Pancreas (tissue), 10 donors: ENCODE measurements at regions not wholly inside any gene's neighbourhood (a gene's known extent, or its start where the extent isn't known, plus 50 kb on each side); places are given as distances from the start of the nearest gene placed in this dataset.

Experiments used
- ATAC-seq, 4 donors: fragments of 200-7000 bp; cut with Tn5 transposase; one replicate each; pipeline versions ENCODE4 v1.8.0 to v1.9.1; 2020; ENCODE audit warnings: mild to moderate bottlenecking in 4 of 4, moderate library complexity in 4 of 4
- DNase-seq, 6 donors: peaks; one replicate each; pipeline ENCODE4 v3.0.0-alpha.2; 2020
- FAIRE-seq: peaks from 2 replicates; lab custom pipeline; 2012; peaks lifted over from hg19 to GRCh38; lab: Jason Lieb, UNC
- H3K27ac ChIP-seq, 4 donors: fragments of 200-600 bp; sonication (generic); 1 replicate in 3 of 4; 2 replicates in 1 of 4; pipeline versions ENCODE4 v1.5.0 to v1.8.0; 2020
- H3K27me3 ChIP-seq, 4 donors: fragments of 200-600 bp; one replicate each; pipeline ENCODE4 v1.8.0; 2021
- H3K36me3 ChIP-seq, 3 donors: fragments of 200-600 bp; sonication (generic) in 1 of 3; one replicate each; pipeline versions ENCODE4 v1.5.0 to v1.8.0; 2020 to 2021
- H3K4me1 ChIP-seq, 3 donors: fragments of 200-600 bp; one replicate each; pipeline ENCODE4 v1.8.0; 2021
- H3K4me3 ChIP-seq, 4 donors: fragments of 200-600 bp; sonication (generic) in 2 of 4; one replicate each; pipeline versions ENCODE4 v1.5.0 to v1.8.0; 2020 to 2021
- H3K9me3 ChIP-seq, 4 donors: fragments of 200-600 bp; one replicate each; pipeline ENCODE4 v1.8.0; 2021
- CTCF ChIP-seq, 4 donors: fragments of 200-600 bp; sonication (generic) in 3 of 4; IDR thresholded peaks; one replicate each; pipeline versions ENCODE4 v1.5.0 to v1.8.0; 2021; ENCODE audit warnings: antibody characterized with exemption in 4 of 4
- WGBS, 2 donors: extraction: QIAGEN DNeasy Blood & Tissue Kit; methylation state at CpG; one replicate each; pipeline ENCODE4 v1.1.7; 2013; 5-methylcytosine and 5-hydroxymethylcytosine counted together
- intact Hi-C, 3 donors: fragments of 100-400 bp; cut with DNase I; formaldehyde crosslinking; loops; one replicate each; pipeline versions ENCODE4 v1.11.1 to v1.14.2; 2022
- donor health status: healthy with polysubstance abuse.
- donor health status: DM: no; HTN: no; CAD: no; lungs with moderate emphysema.
- donor health status: DM: no; HTN: no; CAD: no.
- donor health status: control.
- donor health status: control.
- donor health status: Bipolar disorder and iron deficiency.
- donor health status: DM: yes; HTN: yes; CAD: no.
- donor health status: DM: no; HTN: no; CAD: no.
- donor health status: DM: no; HTN: no; CAD: no.
- donor health status: DM: yes; HTN: yes; CAD: no.

GRCh38 chr2:120498121-120498520 is 152.2 kb downstream of the INHBB start:
- no peak for ATAC-seq

GRCh38 chr2:120498576-120499394 is 152.8 kb downstream of the INHBB start:
- no peak for TF ChIP-seq CTCF (IDR thresholded peaks at IDR 0.05)
- no peak overlapping the region for H3K4me3 ChIP-seq
- H3K36me3 ChIP-seq: no peaks in the 10 kb centered on the region
- H3K9me3 ChIP-seq: no peaks in the 10 kb centered on the region
- no peak for ATAC-seq
- no peaks in the 10 kb centered on the region for H3K27me3 ChIP-seq
- intact Hi-C loops: no loop called here
- no peaks in the 10 kb centered on the region for H3K4me1 ChIP-seq
- FAIRE-seq: no peak
- DNase-seq: no peak
- 74 to 81% methylated on average over 12 to 13 of the region's 13 CpGs for WGBS, 2 donors
- no peak overlapping the region for H3K27ac ChIP-seq

More at GRCh38 chr2:120498121-120498520, 152.2 kb downstream of the INHBB start:
- no peak overlapping the region for H3K4me3 ChIP-seq
- H3K27me3 ChIP-seq: no peaks in the 10 kb centered on the region
- H3K4me1 ChIP-seq: no peaks in the 10 kb centered on the region
- H3K36me3 ChIP-seq: no peaks in the 10 kb centered on the region
- FAIRE-seq (no peak), DNase-seq (no peak)
- H3K27ac ChIP-seq: no peak overlapping the region
- intact Hi-C loops: no loop called here
- H3K9me3 ChIP-seq: no peaks in the 10 kb centered on the region
- TF ChIP-seq CTCF (IDR thresholded peaks at IDR 0.05): no peak
- 88 to 95% methylated on average over 3 of the region's 3 CpGs for WGBS, 2 donors

- Histone ChIP-seq H3K27ac (no peak overlapping the region), H3K27me3 (no peaks in the 10 kb centered on the region), H3K4me3 (no peak overlapping the region), H3K36me3 (no peaks in the 10 kb centered on the region), H3K4me1 (no peaks in the 10 kb centered on the region), H3K9me3 (no peaks in the 10 kb centered on the region)
- WGBS, 2 donors: 71 to 77% methylated on average over 13 of the region's 13 CpGs
- FAIRE-seq (no peak), ATAC-seq (no peak), DNase-seq (peak in 1 of 6 donors; percentile 43)
- TF ChIP-seq CTCF (IDR thresholded peaks at IDR 0.05): no peak
- intact Hi-C loops: no loop called here
Observed at GRCh38 chr2:120499784-120500495, 154.0 kb downstream of the INHBB start.

- intact Hi-C loops: no loop called here
- Histone ChIP-seq H3K27me3 (no peaks in the 10 kb centered on the region), H3K36me3 (no peaks in the 10 kb centered on the region), H3K9me3 (no peaks in the 10 kb centered on the region), H3K27ac (no peak overlapping the region), H3K4me1 (no peaks in the 10 kb centered on the region), H3K4me3 (no peak overlapping the region)
- no peak for TF ChIP-seq CTCF (IDR thresholded peaks at IDR 0.05)
- peak in 1 of 6 donors; percentile 28 for DNase-seq
- WGBS, 2 donors: 76 to 89% methylated on average over 8 of the region's 8 CpGs
- no peak for ATAC-seq
- no peak for FAIRE-seq
Observed at GRCh38 chr2:120501591-120501990, 155.7 kb downstream of the INHBB start.
